Neural crest cell (in vitro differentiated cells): ENCODE measurements at regions not wholly inside any gene's neighbourhood (a gene's known extent, or its start where the extent isn't known, plus 50 kb on each side); places are given as distances from the start of the nearest gene placed in this dataset.

Experiments
- DNase-seq: peaks from one replicate; pipeline ENCODE4 v3.0.0; 2021; ENCODE audit warnings: low read depth, mixed read lengths, low spot score
- H3K27ac Mint-ChIP-seq: one replicate; pipeline ENCODE4 v1.8.0; 2021; ENCODE audit warnings: mild to moderate bottlenecking, mixed read lengths; ENCODE audit not compliant: unreplicated experiment
- H3K27me3 Mint-ChIP-seq: 2 replicates; pipeline ENCODE4 v1.8.0; 2021; ENCODE audit warnings: low read depth, mild to moderate bottlenecking, mixed read lengths
- H3K36me3 Mint-ChIP-seq: 2 replicates; pipeline ENCODE4 v1.8.0; 2021; ENCODE audit warnings: low read depth, mild to moderate bottlenecking, mixed read lengths
- H3K4me1 Mint-ChIP-seq: 2 replicates; pipeline ENCODE4 v1.8.0; 2021; ENCODE audit warnings: mixed read lengths
- H3K4me3 Mint-ChIP-seq: one replicate; pipeline ENCODE4 v1.8.0; 2021; ENCODE audit warnings: mild to moderate bottlenecking, mixed read lengths
- H3K9me3 Mint-ChIP-seq: 2 replicates; pipeline ENCODE4 v1.8.0; 2021; ENCODE audit warnings: mixed read lengths
- CTCF ChIP-seq: fragments of 200-600 bp; sonication (generic); conservative IDR thresholded peaks from 2 replicates; pipeline ENCODE4 v1.5.0; 2021; ENCODE audit warnings: antibody characterized with exemption, mild to moderate bottlenecking

DNA sequence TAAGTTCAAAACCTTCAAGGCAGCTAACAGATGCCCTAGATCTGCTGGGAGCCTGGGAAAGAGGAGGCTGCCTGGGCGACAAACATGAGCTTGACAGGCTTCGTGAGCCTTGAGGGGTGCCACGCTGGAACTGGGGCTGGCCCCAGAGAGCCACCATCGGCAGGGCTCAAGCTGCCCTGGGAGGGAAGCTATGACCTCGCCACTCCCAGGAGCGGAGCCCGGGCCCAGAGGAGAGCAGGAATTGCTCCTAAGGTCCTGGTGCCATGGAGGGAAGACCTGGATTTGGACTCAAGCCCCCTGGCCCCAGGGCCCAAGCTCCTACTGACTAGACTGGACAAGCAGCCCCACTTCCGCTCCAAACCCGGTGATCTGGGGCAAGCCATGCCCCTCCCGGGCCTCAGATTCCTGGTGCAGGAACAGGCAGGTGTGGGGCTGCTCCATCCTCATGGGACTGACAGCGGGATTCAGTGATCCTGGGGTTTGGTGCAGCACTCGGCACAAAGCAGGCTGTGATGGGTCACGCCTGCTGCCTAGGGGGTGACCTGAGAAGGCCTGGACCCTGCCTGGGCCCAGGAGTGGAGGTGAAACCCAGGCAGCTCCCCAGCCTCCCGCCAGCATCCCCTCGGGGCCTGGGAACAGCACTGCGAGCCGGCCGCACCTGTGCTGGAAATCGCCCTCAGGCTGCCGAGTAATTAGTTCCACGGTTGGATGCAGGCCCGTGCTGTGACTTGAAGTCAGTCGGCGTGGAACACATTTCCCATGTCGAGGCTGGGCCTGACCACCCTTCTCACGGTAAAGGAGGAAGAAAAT is 246.9 kb downstream of the NDUFA10 start:
- TF ChIP-seq CTCF: no peak

DNA sequence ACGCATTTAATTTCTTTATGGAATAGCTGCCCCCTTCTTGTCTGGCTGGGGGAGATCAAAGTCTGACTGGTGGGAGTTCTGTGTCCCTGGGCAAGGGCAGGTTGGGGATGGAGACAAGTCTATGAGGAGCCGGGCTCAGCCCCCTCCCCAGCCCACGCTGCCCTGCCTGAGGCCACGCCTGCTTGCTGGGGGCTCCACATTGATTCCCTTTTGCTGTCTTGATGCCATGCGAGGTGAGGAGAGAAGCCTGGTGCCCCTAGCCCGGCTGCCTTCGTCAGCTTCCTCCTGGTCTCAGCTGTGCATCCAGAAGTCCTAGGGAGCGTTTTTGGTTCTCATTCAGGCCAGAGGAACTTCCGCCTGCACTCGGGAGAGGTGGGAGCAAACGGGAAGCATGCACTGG is 247.9 kb downstream of the NDUFA10 start:
- H3K27ac Mint-ChIP-seq: no peak overlapping the region
- H3K4me3 Mint-ChIP-seq: no peak overlapping the region
- DNase-seq: no peak
- peaks cover 8% of the 10 kb centered on the region for H3K4me1 Mint-ChIP-seq
- peaks cover 2% of the 10 kb centered on the region for H3K9me3 Mint-ChIP-seq
- TF ChIP-seq CTCF: no peak
- peaks cover 4% of the 10 kb centered on the region for H3K27me3 Mint-ChIP-seq
- H3K36me3 Mint-ChIP-seq: no peaks in the 10 kb centered on the region

More for the DNA sequence above, 246.9 kb downstream of the NDUFA10 start:
- H3K9me3 Mint-ChIP-seq: peaks cover 2% of the 10 kb centered on the region
- no peak for DNase-seq
- no peak overlapping the region for H3K4me3 Mint-ChIP-seq
- peaks cover 8% of the 10 kb centered on the region for H3K4me1 Mint-ChIP-seq
- H3K27ac Mint-ChIP-seq: no peak overlapping the region
- H3K36me3 Mint-ChIP-seq: no peaks in the 10 kb centered on the region
- peaks cover 4% of the 10 kb centered on the region for H3K27me3 Mint-ChIP-seq

- TF ChIP-seq CTCF: no peak
- peaks cover 4% of the 10 kb centered on the region for H3K27me3 Mint-ChIP-seq
- H3K27ac Mint-ChIP-seq: no peak overlapping the region
- no peak for DNase-seq
- no peaks in the 10 kb centered on the region for H3K36me3 Mint-ChIP-seq
- peaks cover 8% of the 10 kb centered on the region for H3K4me1 Mint-ChIP-seq
- H3K4me3 Mint-ChIP-seq: no peak overlapping the region
- peaks cover 4% of the 10 kb centered on the region for H3K9me3 Mint-ChIP-seq
Observed at GRCh38 chr2:239776436-239777005, 248.6 kb downstream of the NDUFA10 start.

DNA sequence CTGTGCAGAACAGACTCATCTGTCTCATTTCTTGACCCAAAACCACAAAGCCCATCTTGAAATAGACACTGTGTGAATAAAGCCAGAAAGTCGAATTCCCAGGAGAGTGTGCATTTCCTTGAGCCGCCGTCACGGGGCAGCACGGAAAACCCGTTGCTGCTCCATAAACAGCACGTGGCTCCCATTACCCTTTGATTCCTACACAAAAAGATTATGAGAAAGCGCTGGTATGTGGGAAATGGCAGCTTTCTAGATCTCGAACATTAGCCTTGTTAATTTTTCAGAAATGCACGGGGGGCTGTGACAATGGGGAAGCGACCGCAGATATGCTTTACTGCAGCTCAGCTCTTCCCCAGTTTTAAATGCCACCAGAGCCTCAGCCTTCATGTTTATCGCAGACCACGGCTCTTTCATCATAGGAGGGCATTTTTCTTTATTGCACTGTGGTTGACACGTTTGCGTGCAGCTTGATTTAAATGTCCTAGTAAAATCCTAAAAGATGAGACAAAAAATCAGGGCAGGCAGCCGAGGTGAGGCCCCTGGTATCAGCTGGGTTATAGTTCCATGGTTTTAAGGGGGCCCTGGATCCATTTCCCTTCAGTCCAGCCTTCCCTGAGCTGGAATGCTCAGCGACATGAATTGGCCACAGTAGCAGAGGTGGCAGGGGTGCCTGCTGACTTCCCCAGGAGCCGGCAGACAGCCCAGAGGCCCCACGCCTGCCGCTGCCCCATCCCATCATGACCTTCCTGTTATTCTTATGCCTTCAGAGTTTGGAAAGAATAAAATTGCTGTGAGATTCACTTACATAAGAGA is 249.3 kb downstream of the NDUFA10 start:
- H3K36me3 Mint-ChIP-seq: no peaks in the 10 kb centered on the region
- H3K27me3 Mint-ChIP-seq: peaks cover 3% of the 10 kb centered on the region
- no peak overlapping the region for H3K4me3 Mint-ChIP-seq
- TF ChIP-seq CTCF: no peak
- peaks cover 8% of the 10 kb centered on the region for H3K4me1 Mint-ChIP-seq
- H3K9me3 Mint-ChIP-seq: peaks cover 6% of the 10 kb centered on the region
- H3K27ac Mint-ChIP-seq: peak overlapping the region; percentile 6
- no peak for DNase-seq

GRCh38 chr2:239774933-239775622 is 250.1 kb downstream of the NDUFA10 start:
- H3K27ac Mint-ChIP-seq: peak overlapping the region; percentile 6
- peaks cover 8% of the 10 kb centered on the region for H3K4me1 Mint-ChIP-seq
- TF ChIP-seq CTCF: no peak
- peaks cover 6% of the 10 kb centered on the region for H3K9me3 Mint-ChIP-seq
- H3K27me3 Mint-ChIP-seq: peaks cover 2% of the 10 kb centered on the region
- H3K4me3 Mint-ChIP-seq: no peak overlapping the region
- no peaks in the 10 kb centered on the region for H3K36me3 Mint-ChIP-seq
- no peak for DNase-seq
